22Rv1 (cell line): ENCODE measurements at regions not wholly inside any gene's neighbourhood (a gene's known extent, or its start where the extent isn't known, plus 50 kb on each side); places are given as distances from the start of the nearest gene placed in this dataset.

ENCODE experiments used
- ZFX ChIP-seq: fragments of 450-650 bp; IDR thresholded peaks from 2 replicates; pipeline ENCODE4 v1.6.1; 2017; ENCODE audit warnings: antibody characterized with exemption, borderline replicate concordance
- TF ChIP-seq, protein P1 (sequence below): fragments of 450-650 bp; IDR thresholded peaks from 2 replicates; pipeline ENCODE4 v1.5.1; 2017; ENCODE audit warnings: mild to moderate bottlenecking

- TF ChIP-seq, protein P1, sequence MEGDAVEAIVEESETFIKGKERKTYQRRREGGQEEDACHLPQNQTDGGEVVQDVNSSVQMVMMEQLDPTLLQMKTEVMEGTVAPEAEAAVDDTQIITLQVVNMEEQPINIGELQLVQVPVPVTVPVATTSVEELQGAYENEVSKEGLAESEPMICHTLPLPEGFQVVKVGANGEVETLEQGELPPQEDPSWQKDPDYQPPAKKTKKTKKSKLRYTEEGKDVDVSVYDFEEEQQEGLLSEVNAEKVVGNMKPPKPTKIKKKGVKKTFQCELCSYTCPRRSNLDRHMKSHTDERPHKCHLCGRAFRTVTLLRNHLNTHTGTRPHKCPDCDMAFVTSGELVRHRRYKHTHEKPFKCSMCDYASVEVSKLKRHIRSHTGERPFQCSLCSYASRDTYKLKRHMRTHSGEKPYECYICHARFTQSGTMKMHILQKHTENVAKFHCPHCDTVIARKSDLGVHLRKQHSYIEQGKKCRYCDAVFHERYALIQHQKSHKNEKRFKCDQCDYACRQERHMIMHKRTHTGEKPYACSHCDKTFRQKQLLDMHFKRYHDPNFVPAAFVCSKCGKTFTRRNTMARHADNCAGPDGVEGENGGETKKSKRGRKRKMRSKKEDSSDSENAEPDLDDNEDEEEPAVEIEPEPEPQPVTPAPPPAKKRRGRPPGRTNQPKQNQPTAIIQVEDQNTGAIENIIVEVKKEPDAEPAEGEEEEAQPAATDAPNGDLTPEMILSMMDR, result no peak
- no peak for TF ChIP-seq ZFX
Observed at GRCh38 chr3:6444888-6445658, 415.8 kb upstream of the GRM7 start.
